ENCODE measurements at regions not wholly inside any gene's neighbourhood (a gene's known extent, or its start where the extent isn't known, plus 50 kb on each side); places are given as distances from the start of the nearest gene placed in this dataset.

- TF ChIP-seq, protein P1, sequence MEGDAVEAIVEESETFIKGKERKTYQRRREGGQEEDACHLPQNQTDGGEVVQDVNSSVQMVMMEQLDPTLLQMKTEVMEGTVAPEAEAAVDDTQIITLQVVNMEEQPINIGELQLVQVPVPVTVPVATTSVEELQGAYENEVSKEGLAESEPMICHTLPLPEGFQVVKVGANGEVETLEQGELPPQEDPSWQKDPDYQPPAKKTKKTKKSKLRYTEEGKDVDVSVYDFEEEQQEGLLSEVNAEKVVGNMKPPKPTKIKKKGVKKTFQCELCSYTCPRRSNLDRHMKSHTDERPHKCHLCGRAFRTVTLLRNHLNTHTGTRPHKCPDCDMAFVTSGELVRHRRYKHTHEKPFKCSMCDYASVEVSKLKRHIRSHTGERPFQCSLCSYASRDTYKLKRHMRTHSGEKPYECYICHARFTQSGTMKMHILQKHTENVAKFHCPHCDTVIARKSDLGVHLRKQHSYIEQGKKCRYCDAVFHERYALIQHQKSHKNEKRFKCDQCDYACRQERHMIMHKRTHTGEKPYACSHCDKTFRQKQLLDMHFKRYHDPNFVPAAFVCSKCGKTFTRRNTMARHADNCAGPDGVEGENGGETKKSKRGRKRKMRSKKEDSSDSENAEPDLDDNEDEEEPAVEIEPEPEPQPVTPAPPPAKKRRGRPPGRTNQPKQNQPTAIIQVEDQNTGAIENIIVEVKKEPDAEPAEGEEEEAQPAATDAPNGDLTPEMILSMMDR (IDR thresholded peaks at IDR 0.05; ENCODE audit: poor library complexity): no peak
- TF ChIP-seq EZH2 (IDR thresholded peaks at IDR 0.05; ENCODE audit: borderline replicate concordance): no peak
Measured at GRCh38 chr12:91982946-91983345, 162.7 kb downstream of the BTG1 start.

All from hepatocyte (in vitro differentiated cells).